HFF-Myc (cell line): ENCODE measurements at regions not wholly inside any gene's neighbourhood (a gene's known extent, or its start where the extent isn't known, plus 50 kb on each side); places are given as distances from the start of the nearest gene placed in this dataset.

ENCODE experiments used
- DNase-seq: peaks from one replicate; pipeline ENCODE4 v3.0.0-alpha.2; 2011; ENCODE audit warnings: low read depth; ENCODE audit errors: extremely low read depth
- H3K4me3 ChIP-seq: replicated peaks from 2 replicates; pipeline ENCODE4 v1.5.1; 2011; ENCODE audit warnings: low read depth, mild to moderate bottlenecking, control low read depth, low read length
- CTCF ChIP-seq: IDR thresholded peaks from 2 replicates; pipeline ENCODE4 v1.5.1; 2012; ENCODE audit warnings: mild to moderate bottlenecking, low read depth, low read length, control low read depth; ENCODE audit errors: missing control alignments

GRCh38 chr14:50008974-50009373, 107.4 kb downstream of the VCPKMT start:
- no peak for TF ChIP-seq CTCF
- no peak overlapping the region for H3K4me3 ChIP-seq

GRCh38 chr14:50010752-50011151, 105.6 kb downstream of the VCPKMT start:
- TF ChIP-seq CTCF, result no peak
- DNase-seq, result no peak
- H3K4me3 ChIP-seq, result no peak overlapping the region

More at GRCh38 chr14:50008974-50009373, 107.4 kb downstream of the VCPKMT start:
- no peak for DNase-seq

- DNase-seq, result no peak
- TF ChIP-seq CTCF, result no peak
- no peak overlapping the region for H3K4me3 ChIP-seq
Observed at GRCh38 chr14:50011242-50011641, 105.1 kb downstream of the VCPKMT start.

- TF ChIP-seq CTCF, result no peak
- DNase-seq, result no peak
- no peak overlapping the region for H3K4me3 ChIP-seq
Observed at GRCh38 chr14:50012644-50013043, 103.7 kb downstream of the VCPKMT start.

GRCh38 chr14:50013198-50013918, 103.0 kb downstream of the VCPKMT start:
- H3K4me3 ChIP-seq, result no peak overlapping the region
- no peak for TF ChIP-seq CTCF
- no peak for DNase-seq

- no peak for TF ChIP-seq CTCF
- DNase-seq, result no peak
- no peak overlapping the region for H3K4me3 ChIP-seq
Observed at GRCh38 chr14:50013934-50014333, 102.4 kb downstream of the VCPKMT start.
